ENCODE measurements at regions not wholly inside any gene's neighbourhood (a gene's known extent, or its start where the extent isn't known, plus 50 kb on each side); places are given as distances from the start of the nearest gene placed in this dataset.

GRCh38 chr7:18257711-18258110, 230.1 kb upstream of the PRPS1L1 start:
- 57 to 75% methylated on average over 2 of the region's 2 CpGs for WGBS, 2 donors
- intact Hi-C loops (cut with DNase I) = no loop called here
- H3K27me3 ChIP-seq = no peaks in the 10 kb centered on the region
- DNase-seq (no peak), ATAC-seq (no peak), FAIRE-seq (no peak)
- H3K9me3 ChIP-seq = no peaks in the 10 kb centered on the region
- no peaks in the 10 kb centered on the region for H3K36me3 ChIP-seq
- no peak for TF ChIP-seq CTCF (IDR thresholded peaks at IDR 0.05)
- no peak overlapping the region for H3K27ac ChIP-seq
- H3K4me3 ChIP-seq = no peak overlapping the region
- H3K4me1 ChIP-seq = no peaks in the 10 kb centered on the region

GRCh38 chr7:18262058-18262457, 233.5 kb upstream of the HDAC9 start:
- H3K9me3 ChIP-seq = no peaks in the 10 kb centered on the region
- H3K27ac ChIP-seq = no peak overlapping the region
- H3K4me3 ChIP-seq = no peak overlapping the region
- WGBS, 2 donors = 49 to 65% methylated on average over 1 of the region's 1 CpG
- H3K36me3 ChIP-seq = no peaks in the 10 kb centered on the region
- DNase-seq (no peak), FAIRE-seq (no peak), ATAC-seq (no peak)
- intact Hi-C loops (cut with DNase I) = no loop called here
- no peaks in the 10 kb centered on the region for H3K4me1 ChIP-seq
- no peaks in the 10 kb centered on the region for H3K27me3 ChIP-seq
- no peak for TF ChIP-seq CTCF (IDR thresholded peaks at IDR 0.05)

- no peaks in the 10 kb centered on the region for H3K27me3 ChIP-seq
- H3K27ac ChIP-seq = no peak overlapping the region
- H3K36me3 ChIP-seq = no peaks in the 10 kb centered on the region
- DNase-seq (no peak), FAIRE-seq (no peak), ATAC-seq (no peak)
- no peak for TF ChIP-seq CTCF (IDR thresholded peaks at IDR 0.05)
- H3K4me1 ChIP-seq = no peaks in the 10 kb centered on the region
- H3K4me3 ChIP-seq = no peak overlapping the region
- H3K9me3 ChIP-seq = no peaks in the 10 kb centered on the region
- intact Hi-C loops (cut with DNase I) = no loop called here
- WGBS, 2 donors = 75 to 80% methylated on average over 4 of the region's 4 CpGs
These were observed 229.8 kb upstream of the HDAC9 start for GRCh38 chr7:18265611-18266281.

- DNase-seq (no peak), ATAC-seq (no peak), FAIRE-seq (no peak)
- intact Hi-C loops (cut with DNase I) = no loop called here
- TF ChIP-seq CTCF (IDR thresholded peaks at IDR 0.05) = no peak
- Histone ChIP-seq H3K27ac (no peak overlapping the region), H3K27me3 (no peaks in the 10 kb centered on the region), H3K9me3 (no peaks in the 10 kb centered on the region), H3K4me1 (no peaks in the 10 kb centered on the region), H3K4me3 (no peak overlapping the region), H3K36me3 (no peaks in the 10 kb centered on the region)
These were observed 227.0 kb upstream of the HDAC9 start for GRCh38 chr7:18268571-18268970.

DNA sequence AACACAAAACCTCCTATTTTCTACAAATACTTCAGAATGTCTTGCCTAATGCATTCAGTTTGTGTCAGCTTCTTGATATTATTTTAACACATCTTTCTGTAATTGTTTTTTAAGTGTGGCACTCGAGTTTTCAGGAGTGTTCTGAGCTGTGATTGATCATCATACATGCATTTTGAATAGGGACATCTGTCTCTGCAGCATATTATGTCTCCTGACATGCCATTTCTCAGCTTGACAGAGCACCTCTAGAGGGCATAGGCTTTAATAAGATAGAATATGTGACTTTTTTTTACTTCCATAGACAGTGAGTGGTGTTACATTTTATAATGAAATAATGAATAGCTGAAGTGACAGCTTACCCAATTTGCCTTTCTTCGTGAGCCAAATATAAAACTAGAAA, 219.2 kb upstream of the HDAC9 start:
- 45 to 52% methylated on average over 2 of the region's 2 CpGs for WGBS, 2 donors

More for the DNA sequence above, 219.2 kb upstream of the HDAC9 start:
- no peak for DNase-seq
- no peaks in the 10 kb centered on the region for H3K36me3 ChIP-seq
- no peaks in the 10 kb centered on the region for H3K4me1 ChIP-seq
- H3K4me3 ChIP-seq = no peak overlapping the region
- FAIRE-seq = no peak
- no peak for TF ChIP-seq CTCF (IDR thresholded peaks at IDR 0.05)
- no peak for ATAC-seq
- intact Hi-C loops (cut with DNase I) = no loop called here
- H3K27me3 ChIP-seq = no peaks in the 10 kb centered on the region
- no peak overlapping the region for H3K27ac ChIP-seq
- H3K9me3 ChIP-seq = no peaks in the 10 kb centered on the region

All from pancreas (tissue), 10 donors.